H9 (cell line): ENCODE measurements at regions not wholly inside any gene's neighbourhood (a gene's known extent, or its start where the extent isn't known, plus 50 kb on each side); places are given as distances from the start of the nearest gene placed in this dataset.

Experiments
- DNase-seq: peaks from one replicate; pipeline ENCODE4 v3.0.0-alpha.2; 2017
- H2AFZ ChIP-seq: one replicate; pipeline ENCODE4 v1.6.1; 2013; ENCODE audit warnings: mild to moderate bottlenecking, low read length, control low read depth, moderate library complexity
- H2AK5ac ChIP-seq: 2 replicates; pipeline ENCODE4 v1.6.1; 2013; ENCODE audit warnings: low read length, control low read depth, mixed read lengths; ENCODE audit not compliant: insufficient read length
- H2BK120ac ChIP-seq: one replicate; pipeline ENCODE4 v1.6.1; 2013; ENCODE audit warnings: low read depth, mild to moderate bottlenecking, low read length, control low read depth, inconsistent platforms; ENCODE audit not compliant: poor library complexity, severe bottlenecking
- H2BK12ac ChIP-seq: 2 replicates; pipeline ENCODE4 v1.6.1; 2013; ENCODE audit warnings: low read length, control low read depth, mixed read lengths, low read depth; ENCODE audit not compliant: insufficient read length
- H2BK15ac ChIP-seq: 2 replicates; pipeline ENCODE4 v1.6.1; 2013; ENCODE audit warnings: low read depth, low read length, control low read depth
- H2BK20ac ChIP-seq: one replicate; pipeline ENCODE4 v1.6.1; 2013; ENCODE audit warnings: low read depth, mild to moderate bottlenecking, low read length, control low read depth, inconsistent platforms; ENCODE audit not compliant: poor library complexity, severe bottlenecking
- H2BK5ac ChIP-seq: 2 replicates; pipeline ENCODE4 v1.6.1; 2013; ENCODE audit warnings: low read length, control low read depth, mixed read lengths; ENCODE audit not compliant: insufficient read length
- H3K14ac ChIP-seq: 2 replicates; pipeline ENCODE4 v1.6.1; 2013; ENCODE audit warnings: low read length, control low read depth; ENCODE audit not compliant: insufficient read depth
- H3K18ac ChIP-seq: 2 replicates; pipeline ENCODE4 v1.6.1; 2013; ENCODE audit warnings: low read depth, mild to moderate bottlenecking, mixed read lengths, low read length, control low read depth; ENCODE audit not compliant: insufficient read length
- H3K23ac ChIP-seq: 2 replicates; pipeline ENCODE4 v1.6.1; 2013; ENCODE audit warnings: low read length, control low read depth, mixed read lengths, low read depth; ENCODE audit not compliant: insufficient read length
- H3K23me2 ChIP-seq: 2 replicates; pipeline ENCODE4 v1.6.1; 2013; ENCODE audit warnings: low read depth, mild to moderate bottlenecking, mixed read lengths, low read length, control low read depth; ENCODE audit not compliant: insufficient read length, poor library complexity, severe bottlenecking
- H3K27ac ChIP-seq: 2 replicates; pipeline ENCODE4 v1.5.1; 2013; ENCODE audit warnings: low read length, control low read depth, mixed read lengths, low read depth; ENCODE audit not compliant: insufficient read length
- H3K27me3 ChIP-seq: 2 replicates; pipeline ENCODE4 v1.6.1; 2013; ENCODE audit warnings: low read length, control low read depth, inconsistent platforms; ENCODE audit not compliant: insufficient read depth
- H3K4ac ChIP-seq: 2 replicates; pipeline ENCODE4 v1.6.1; 2013; ENCODE audit warnings: low read depth, mild to moderate bottlenecking, control low read depth, inconsistent platforms, low read length, moderate library complexity
- H3K4me1 ChIP-seq: 2 replicates; pipeline ENCODE4 v1.6.1; 2013; ENCODE audit warnings: low read length, control low read depth, inconsistent platforms; ENCODE audit not compliant: insufficient read depth
- H3K4me2 ChIP-seq: 2 replicates; pipeline ENCODE4 v1.6.1; 2013; ENCODE audit warnings: low read length, control low read depth, mixed read lengths; ENCODE audit not compliant: insufficient read length, insufficient read depth
- H3K56ac ChIP-seq: 2 replicates; pipeline ENCODE4 v1.6.1; 2013; ENCODE audit warnings: low read depth, mild to moderate bottlenecking, mixed read lengths, low read length, control low read depth; ENCODE audit not compliant: insufficient read length
- H3K79me1 ChIP-seq: 2 replicates; pipeline ENCODE4 v1.6.1; 2013; ENCODE audit warnings: low read depth, mild to moderate bottlenecking, moderate library complexity, low read length, control low read depth, inconsistent platforms; ENCODE audit not compliant: insufficient read depth, poor library complexity, severe bottlenecking
- H3K79me2 ChIP-seq: 2 replicates; pipeline ENCODE4 v1.6.1; 2013; ENCODE audit warnings: low read length, control low read depth, inconsistent platforms; ENCODE audit not compliant: insufficient read depth
- H3K9ac ChIP-seq: 2 replicates; pipeline ENCODE4 v1.6.1; 2013; ENCODE audit warnings: low read length, control low read depth, mixed read lengths; ENCODE audit not compliant: insufficient read length; ENCODE audit errors: extremely low read depth
- H3K9me3 ChIP-seq: one replicate; pipeline ENCODE4 v1.6.1; 2013; ENCODE audit warnings: low read depth, low read length, inconsistent platforms; ENCODE audit not compliant: control insufficient read depth
- H3T11ph ChIP-seq: one replicate; pipeline ENCODE4 v1.6.1; 2013; ENCODE audit warnings: mild to moderate bottlenecking, low read length, control low read depth, inconsistent platforms
- H4K20me1 ChIP-seq: one replicate; pipeline ENCODE4 v1.6.1; 2013; ENCODE audit not compliant: control insufficient read depth, insufficient read length, insufficient read depth
- H4K5ac ChIP-seq: 2 replicates; pipeline ENCODE4 v1.6.1; 2013; ENCODE audit warnings: low read depth, mild to moderate bottlenecking, mixed read lengths, low read length, control low read depth; ENCODE audit not compliant: insufficient read length
- H4K8ac ChIP-seq: replicated peaks from 2 replicates; pipeline ENCODE4 v1.6.1; 2013; ENCODE audit warnings: low read length, control low read depth, mixed read lengths, low read depth; ENCODE audit not compliant: insufficient read length
- H4K91ac ChIP-seq: 2 replicates; pipeline ENCODE4 v1.6.1; 2013; ENCODE audit warnings: low read depth, mild to moderate bottlenecking, moderate library complexity, mixed read lengths, low read length, control low read depth; ENCODE audit not compliant: insufficient read length
- H3K27ac Mint-ChIP-seq, 3 experiments: 2 replicates in 2 of 3; 3 replicates in 1 of 3; pipeline ENCODE4 v1.8.0; 2020 to 2021; ENCODE audit warnings: mixed read lengths in 3 of 3, mild to moderate bottlenecking in 1 of 3, moderate library complexity in 1 of 3
- H3K27me3 Mint-ChIP-seq: 2 replicates; pipeline ENCODE4 v1.8.0; 2021; ENCODE audit warnings: low read depth, mild to moderate bottlenecking, moderate library complexity, mixed read lengths
- H3K36me3 Mint-ChIP-seq, 3 experiments: 2 replicates in 2 of 3; 3 replicates in 1 of 3; pipeline ENCODE4 v1.8.0; 2020 to 2021; ENCODE audit warnings: low read depth in 3 of 3, mixed read lengths in 3 of 3; ENCODE audit not compliant: insufficient read depth in 1 of 3
- H3K4me1 Mint-ChIP-seq, 2 experiments: 2 replicates each; pipeline ENCODE4 v1.8.0; 2020; ENCODE audit warnings: mixed read lengths in 2 of 2
- H3K4me3 Mint-ChIP-seq, 2 experiments: 2 replicates in 1 of 2; 3 replicates in 1 of 2; pipeline ENCODE4 v1.8.0; 2020 to 2021; ENCODE audit warnings: mild to moderate bottlenecking in 2 of 2, mixed read lengths in 2 of 2, moderate library complexity in 1 of 2
- H3K9me3 Mint-ChIP-seq, 2 experiments: 2 replicates in 1 of 2; 3 replicates in 1 of 2; pipeline ENCODE4 v1.8.0; 2020; ENCODE audit warnings: mild to moderate bottlenecking in 2 of 2, mixed read lengths in 2 of 2, moderate library complexity in 1 of 2
- WGBS: extraction: QIAGEN DNeasy Blood & Tissue Kit; methylation state at CpG from one replicate; pipeline ENCODE4 v1.1.7; 2013; ENCODE audit warnings: missing lambda C conversion rate, low lambda C conversion rate, mixed read lengths; ENCODE audit not compliant: insufficient read length; ENCODE audit errors: extremely low coverage; 5-methylcytosine and 5-hydroxymethylcytosine counted together
- TF ChIP-seq, protein P1 (sequence below): fragments of 200-600 bp; sonication (generic); conservative IDR thresholded peaks from 3 replicates; pipeline ENCODE4 v1.8.0; 2021; ENCODE audit warnings: antibody characterized with exemption, mild to moderate bottlenecking

DNA sequence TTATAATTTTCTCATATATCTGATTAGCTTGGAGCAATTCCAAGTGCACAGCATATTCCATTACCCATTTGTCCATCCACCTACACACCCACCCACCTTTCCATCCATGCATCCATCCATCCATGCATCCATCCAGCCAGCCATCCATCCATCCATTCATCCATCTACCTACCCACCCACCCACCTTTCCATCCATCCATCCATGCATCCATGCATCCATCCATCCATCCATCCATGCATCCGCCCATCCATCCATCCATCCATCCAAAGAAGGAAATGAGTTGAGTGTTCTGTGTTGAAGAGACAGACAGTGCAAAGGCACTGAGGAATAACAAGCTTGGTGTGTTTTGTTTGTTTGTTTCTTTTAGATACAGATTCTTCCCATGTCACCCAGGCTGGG is 78.7 kb upstream of the FAM20A start:
- H2AFZ ChIP-seq: no peak overlapping the region
- H2BK15ac ChIP-seq: no peak overlapping the region
- H3K27me3 ChIP-seq: no peaks in the 10 kb centered on the region
- H3K4ac ChIP-seq: no peak overlapping the region
- Mint-ChIP-seq H3K9me3 (peaks cover 0 to 6% of the 10 kb centered on the region in 2 experiments; a peak in 2 of 5 replicates), H3K4me3 (no peak overlapping the region), H3K27ac (no peak overlapping the region), H3K36me3 (peaks cover 0 to 7% (median 0%) of the 10 kb centered on the region in 3 experiments; a peak in 1 of 7 replicates), H3K27me3 (no peaks in the 10 kb centered on the region; the same call in none of the 2 replicates), H3K4me1 (peaks cover 5 to 12% of the 10 kb centered on the region in 2 experiments; a peak in 3 of 4 replicates)
- H3T11ph ChIP-seq: no peak overlapping the region
- no peaks in the 10 kb centered on the region for H3K23me2 ChIP-seq
- no peaks in the 10 kb centered on the region for H3K79me1 ChIP-seq
- no peaks in the 10 kb centered on the region for H4K20me1 ChIP-seq
- no peak overlapping the region for H3K18ac ChIP-seq
- DNase-seq: no peak
- H2BK5ac ChIP-seq: no peak overlapping the region
- no peak overlapping the region for H3K14ac ChIP-seq
- WGBS: no CpG with 5 or more reads among the region's 1 CpG
- H3K9ac ChIP-seq: no peak overlapping the region
- H3K4me1 ChIP-seq: no peaks in the 10 kb centered on the region
- H3K56ac ChIP-seq: no peak overlapping the region
- H3K23ac ChIP-seq: no peak overlapping the region
- no peak overlapping the region for H2AK5ac ChIP-seq
- H4K5ac ChIP-seq: no peak overlapping the region
- TF ChIP-seq, protein P1, sequence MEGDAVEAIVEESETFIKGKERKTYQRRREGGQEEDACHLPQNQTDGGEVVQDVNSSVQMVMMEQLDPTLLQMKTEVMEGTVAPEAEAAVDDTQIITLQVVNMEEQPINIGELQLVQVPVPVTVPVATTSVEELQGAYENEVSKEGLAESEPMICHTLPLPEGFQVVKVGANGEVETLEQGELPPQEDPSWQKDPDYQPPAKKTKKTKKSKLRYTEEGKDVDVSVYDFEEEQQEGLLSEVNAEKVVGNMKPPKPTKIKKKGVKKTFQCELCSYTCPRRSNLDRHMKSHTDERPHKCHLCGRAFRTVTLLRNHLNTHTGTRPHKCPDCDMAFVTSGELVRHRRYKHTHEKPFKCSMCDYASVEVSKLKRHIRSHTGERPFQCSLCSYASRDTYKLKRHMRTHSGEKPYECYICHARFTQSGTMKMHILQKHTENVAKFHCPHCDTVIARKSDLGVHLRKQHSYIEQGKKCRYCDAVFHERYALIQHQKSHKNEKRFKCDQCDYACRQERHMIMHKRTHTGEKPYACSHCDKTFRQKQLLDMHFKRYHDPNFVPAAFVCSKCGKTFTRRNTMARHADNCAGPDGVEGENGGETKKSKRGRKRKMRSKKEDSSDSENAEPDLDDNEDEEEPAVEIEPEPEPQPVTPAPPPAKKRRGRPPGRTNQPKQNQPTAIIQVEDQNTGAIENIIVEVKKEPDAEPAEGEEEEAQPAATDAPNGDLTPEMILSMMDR: no peak
- H3K4me2 ChIP-seq: no peak overlapping the region
- H3K79me2 ChIP-seq: no peaks in the 10 kb centered on the region
- H4K91ac ChIP-seq: no peak overlapping the region
- no peaks in the 10 kb centered on the region for H3K9me3 ChIP-seq
- no peak overlapping the region for H2BK20ac ChIP-seq
- no peak overlapping the region for H4K8ac ChIP-seq
- no peak overlapping the region for H2BK12ac ChIP-seq
- no peak overlapping the region for H3K27ac ChIP-seq
- no peak overlapping the region for H2BK120ac ChIP-seq
